H1 (cell line): ENCODE measurements at regions not wholly inside any gene's neighbourhood (a gene's known extent, or its start where the extent isn't known, plus 50 kb on each side); places are given as distances from the start of the nearest gene placed in this dataset.

Source experiments
- CTCF ChIA-PET: fragments of 300-600 bp; sonication (Branson Sonifier 250); formaldehyde crosslinking; loops from one replicate; lab custom pipeline; 2021; ENCODE audit not compliant: partially characterized antibody; lab: Charles Lee
- POLR2A ChIA-PET: fragments of 300-600 bp; sonication (Branson Sonifier 250); formaldehyde crosslinking; loops from one replicate; lab custom pipeline; 2021; ENCODE audit warnings: inconsistent platforms; ENCODE audit not compliant: partially characterized antibody; lab: Charles Lee
- DNase-seq, 2 experiments: peaks; one replicate each; pipeline versions ENCODE4 v3.0.0 to v3.0.0-alpha.2; 2010 to 2022; ENCODE audit warnings: low spot score in 2 of 2, low read depth in 1 of 2, mixed read lengths in 1 of 2
- FAIRE-seq: peaks from 2 replicates; lab custom pipeline; 2011; peaks lifted over from hg19 to GRCh38; lab: Jason Lieb, UNC
- H2AFZ ChIP-seq: 2 replicates; pipeline ENCODE4 v1.8.1; 2012; ENCODE audit warnings: low read length, inconsistent platforms
- H2AK5ac ChIP-seq: 2 replicates; pipeline ENCODE4 v1.6.1; 2013; ENCODE audit warnings: low read depth, low read length
- H2BK120ac ChIP-seq: replicated peaks from 2 replicates; pipeline ENCODE3; 2013; ENCODE audit warnings: low read depth, low read length, inconsistent platforms
- H2BK12ac ChIP-seq: 2 replicates; pipeline ENCODE4 v1.6.1; 2013; ENCODE audit warnings: low read depth, low read length
- H2BK15ac ChIP-seq: 2 replicates; pipeline ENCODE4 v1.6.1; 2013; ENCODE audit warnings: low read length
- H2BK20ac ChIP-seq: 2 replicates; pipeline ENCODE4 v1.6.1; 2013; ENCODE audit warnings: low read length
- H2BK5ac ChIP-seq: 2 replicates; pipeline ENCODE4 v1.6.1; 2013; ENCODE audit warnings: low read depth, low read length
- H3K14ac ChIP-seq: 2 replicates; pipeline ENCODE4 v1.6.1; 2013; ENCODE audit warnings: inconsistent platforms; ENCODE audit not compliant: insufficient read length
- H3K18ac ChIP-seq: 2 replicates; pipeline ENCODE4 v1.6.1; 2013; ENCODE audit warnings: low read length; ENCODE audit errors: extremely low read depth
- H3K23ac ChIP-seq: 2 replicates; pipeline ENCODE4 v1.6.1; 2013; ENCODE audit warnings: inconsistent platforms; ENCODE audit not compliant: insufficient read length
- H3K23me2 ChIP-seq: 2 replicates; pipeline ENCODE4 v1.6.1; 2013; ENCODE audit warnings: low read depth, low read length
- H3K27ac ChIP-seq: 2 replicates; pipeline ENCODE4 v1.6.1; 2011; ENCODE audit warnings: low read depth, low read length, inconsistent platforms
- H3K27me3 ChIP-seq, 4 experiments: replicated peaks in 1 of 4; 1 replicate in 1 of 4; 2 replicates in 3 of 4; pipeline versions ENCODE4 v1.6.1 to v1.8.1; 2011 to 2013; ENCODE audit warnings: low read length in 3 of 4, mild to moderate bottlenecking in 3 of 4, inconsistent platforms in 2 of 4, mixed read lengths in 2 of 4, moderate library complexity in 1 of 4; ENCODE audit not compliant: control insufficient read depth in 3 of 4, insufficient read depth in 3 of 4; ENCODE audit errors: extremely low read depth in 1 of 4
- H3K36me3 ChIP-seq, 4 experiments: 2 replicates each; pipeline versions ENCODE4 v1.6.1 to v1.8.1; 2011 to 2013; ENCODE audit warnings: mild to moderate bottlenecking in 4 of 4, low read length in 3 of 4, moderate library complexity in 2 of 4, control low read depth in 1 of 4, inconsistent platforms in 1 of 4; ENCODE audit not compliant: insufficient read depth in 4 of 4, control insufficient read depth in 2 of 4
- H3K4ac ChIP-seq: replicated peaks from 2 replicates; pipeline ENCODE3; 2013; ENCODE audit warnings: low read length, low read depth, mixed read lengths, inconsistent platforms; ENCODE audit not compliant: insufficient read length
- H3K4me1 ChIP-seq, 4 experiments: replicated peaks in 1 of 4; 1 replicate in 1 of 4; 2 replicates in 3 of 4; pipeline versions ENCODE4 v1.6.1 to v1.8.1; 2011 to 2013; ENCODE audit warnings: low read length in 3 of 4, inconsistent platforms in 2 of 4, mixed read lengths in 1 of 4; ENCODE audit not compliant: insufficient read depth in 4 of 4, control insufficient read depth in 3 of 4
- H3K4me2 ChIP-seq, 2 experiments: 2 replicates each; pipeline versions ENCODE4 v1.6.1 to v1.8.1; 2011 to 2013; ENCODE audit warnings: low read depth in 2 of 2, low read length in 2 of 2, control low read depth in 1 of 2, inconsistent platforms in 1 of 2, mild to moderate bottlenecking in 1 of 2; ENCODE audit not compliant: insufficient read depth in 1 of 2
- H3K4me3 ChIP-seq, 4 experiments: fragments of 200-600, 300-600 bp in 1 of 4; sonication (generic), shearing (Covaris generic), sonication (Bioruptor Twin) in 1 of 4; 2 replicates each; pipeline versions ENCODE4 v1.5.1 to v1.8.1; 2011 to 2016; ENCODE audit warnings: low read length in 4 of 4, low read depth in 3 of 4, control low read depth in 2 of 4, inconsistent platforms in 2 of 4, mild to moderate bottlenecking in 2 of 4, mixed read lengths in 1 of 4, moderate library complexity in 1 of 4; ENCODE audit not compliant: insufficient read depth in 2 of 4; ENCODE audit errors: extremely low read depth in 1 of 4
- H3K56ac ChIP-seq: replicated peaks from 2 replicates; pipeline ENCODE3; 2013; ENCODE audit warnings: low read depth, mild to moderate bottlenecking, mixed read lengths, low read length, inconsistent platforms; ENCODE audit not compliant: insufficient read length
- H3K79me1 ChIP-seq: 2 replicates; pipeline ENCODE4 v1.6.1; 2013; ENCODE audit warnings: low read depth, low read length, control low read depth
- H3K79me2 ChIP-seq, 2 experiments: 2 replicates each; pipeline versions ENCODE4 v1.6.1 to v1.8.1; 2012 to 2013; ENCODE audit warnings: low read length in 2 of 2, mild to moderate bottlenecking in 2 of 2, inconsistent platforms in 1 of 2; ENCODE audit not compliant: insufficient read depth in 2 of 2, control insufficient read depth in 1 of 2
- H3K9ac ChIP-seq, 4 experiments: replicated peaks in 1 of 4; 1 replicate in 1 of 4; 2 replicates in 3 of 4; pipeline versions ENCODE4 v1.6.1 to v1.8.1; 2011 to 2013; ENCODE audit warnings: low read depth in 3 of 4, low read length in 3 of 4, control low read depth in 2 of 4, mild to moderate bottlenecking in 2 of 4, moderate library complexity in 2 of 4, inconsistent platforms in 1 of 4; ENCODE audit errors: extremely low read depth in 1 of 4
- H3K9me3 ChIP-seq, 2 experiments: 2 replicates each; pipeline versions ENCODE4 v1.6.1 to v1.8.1; 2012 to 2013; ENCODE audit warnings: mild to moderate bottlenecking in 2 of 2, moderate library complexity in 2 of 2, control low read depth in 1 of 2, inconsistent platforms in 1 of 2, low read depth in 1 of 2, low read length in 1 of 2, mixed read lengths in 1 of 2; ENCODE audit not compliant: insufficient read depth in 2 of 2
- H4K20me1 ChIP-seq, 2 experiments: replicated peaks in 1 of 2; 2 replicates each; pipeline versions ENCODE3 to v1.8.1; 2011 to 2013; ENCODE audit warnings: inconsistent platforms in 2 of 2, low read length in 2 of 2, mild to moderate bottlenecking in 1 of 2; ENCODE audit not compliant: insufficient read depth in 2 of 2, control insufficient read depth in 1 of 2
- H4K5ac ChIP-seq: 2 replicates; pipeline ENCODE4 v1.6.1; 2013; ENCODE audit warnings: low read length, low read depth, mixed read lengths, inconsistent platforms; ENCODE audit not compliant: insufficient read length
- H4K8ac ChIP-seq: 2 replicates; pipeline ENCODE4 v1.8.0; 2013; ENCODE audit warnings: mild to moderate bottlenecking, moderate library complexity, low read length, inconsistent platforms; ENCODE audit not compliant: insufficient read depth; ENCODE audit errors: extremely low read depth
- H4K91ac ChIP-seq: replicated peaks from 2 replicates; pipeline ENCODE3; 2013; ENCODE audit warnings: low read length, mixed read lengths, inconsistent platforms; ENCODE audit not compliant: insufficient read length
- BACH1 ChIP-seq: IDR thresholded peaks from 2 replicates; pipeline ENCODE4 v1.6.1; 2012; ENCODE audit warnings: low read length, improper control_type of control experiment
- BRCA1 ChIP-seq: IDR thresholded peaks from 2 replicates; pipeline ENCODE4 v1.6.1; 2012; ENCODE audit warnings: low read depth, low read length, improper control_type of control experiment
- MAFK ChIP-seq: IDR thresholded peaks from 2 replicates; pipeline ENCODE4 v1.6.1; 2012; ENCODE audit warnings: low read depth, mild to moderate bottlenecking, improper control_type of control experiment, low read length
- RAD21 ChIP-seq, 2 experiments: IDR thresholded peaks in 1 of 2; conservative IDR thresholded peaks in 1 of 2; 2 replicates each; pipeline ENCODE4 v1.6.1; 2011; ENCODE audit warnings: low read depth in 2 of 2, low read length in 2 of 2, improper control_type of control experiment in 1 of 2, inconsistent platforms in 1 of 2, mild to moderate bottlenecking in 1 of 2, moderate library complexity in 1 of 2
- SIRT6 ChIP-seq: IDR thresholded peaks from one replicate; pipeline ENCODE4 v1.7.1; 2012; ENCODE audit warnings: low read length, inconsistent platforms
- SP2 ChIP-seq: IDR thresholded peaks from 2 replicates; pipeline ENCODE4 v1.6.1; 2012; ENCODE audit warnings: mild to moderate bottlenecking, low read length, inconsistent platforms
- SP4 ChIP-seq: IDR thresholded peaks from 2 replicates; pipeline ENCODE4 v1.6.1; 2012; ENCODE audit warnings: low read length, inconsistent platforms
- WGBS, 2 experiments: shearing (Covaris generic) in 1 of 2; methylation state at CpG; one replicate each; pipeline versions ENCODE4 v1.1.6 to v1.1.7; 2013 to 2015; ENCODE audit warnings: low lambda C conversion rate in 2 of 2, mixed read lengths in 2 of 2, inconsistent platforms in 1 of 2, low coverage in 1 of 2, missing lambda C conversion rate in 1 of 2; ENCODE audit not compliant: insufficient replicate concordance in 2 of 2, insufficient coverage in 1 of 2, insufficient read length in 1 of 2; ENCODE audit errors: extremely low coverage in 1 of 2, missing lambda C conversion rate in 1 of 2; 5-methylcytosine and 5-hydroxymethylcytosine counted together
- TF ChIP-seq, protein P1 (sequence below), 3 experiments: IDR thresholded peaks; 1 replicate in 2 of 3; 2 replicates in 1 of 3; pipeline versions ENCODE4 v1.5.1 to v1.6.1; 2011; ENCODE audit warnings: low read length in 3 of 3, mild to moderate bottlenecking in 3 of 3, inconsistent platforms in 2 of 3, low read depth in 1 of 3, moderate library complexity in 1 of 3; ENCODE audit not compliant: insufficient read depth in 1 of 3; ENCODE audit errors: control extremely low read depth in 1 of 3

DNA sequence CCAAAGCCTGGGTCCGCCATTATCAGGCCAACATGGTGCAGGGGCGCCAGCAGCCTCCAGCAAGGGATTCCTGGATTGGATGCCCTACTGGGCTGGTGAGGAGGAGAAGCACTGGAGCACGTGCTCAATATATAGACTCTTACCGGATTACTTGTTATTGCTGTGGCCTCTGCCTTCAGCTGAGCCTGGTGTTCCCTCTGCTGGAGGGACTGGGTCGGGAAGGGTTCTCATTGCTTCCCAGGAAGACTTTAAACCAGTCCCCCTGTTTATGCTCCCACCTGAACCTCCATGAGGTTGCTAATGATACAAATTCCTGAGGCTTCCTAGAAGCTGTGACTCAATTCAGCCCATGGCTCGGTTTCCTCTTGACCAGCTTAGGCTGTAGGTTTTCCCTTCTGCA, 186.7 kb upstream of the ARID1B start:
- no peak overlapping the region for H3K18ac ChIP-seq
- H3K36me3 ChIP-seq = no peaks in the 10 kb centered on the region; a peak in 1 of 8 replicates
- FAIRE-seq (no peak), DNase-seq (no peak)
- H2BK120ac ChIP-seq = no peak overlapping the region
- no peaks in the 10 kb centered on the region for H3K27me3 ChIP-seq
- H3K27ac ChIP-seq = no peak overlapping the region
- POLR2A ChIA-PET = no interaction called here
- no peak overlapping the region for H4K5ac ChIP-seq
- no peak overlapping the region for H2AK5ac ChIP-seq
- no peak overlapping the region for H3K14ac ChIP-seq
- no peak overlapping the region for H3K9ac ChIP-seq
- no peak overlapping the region for H4K91ac ChIP-seq
- no peak overlapping the region for H3K4me2 ChIP-seq
- CTCF ChIA-PET = interaction anchor here (1.0 to 1.9 kb wide), 3 partner anchors 23 to 1161 kb away, joined by 3 to 12 read pairs (median 3); no protein-coding TSS in a partner anchor
- H3K9me3 ChIP-seq = peaks cover 0 to 4% of the 10 kb centered on the region in 2 experiments; a peak in 2 of 4 replicates
- no peaks in the 10 kb centered on the region for H4K20me1 ChIP-seq
- H3K56ac ChIP-seq = no peak overlapping the region
- peak overlapping the region; percentile 65; the same call in 1 of the 2 replicates for H2AFZ ChIP-seq
- no peak overlapping the region for H4K8ac ChIP-seq
- H3K4ac ChIP-seq = no peak overlapping the region
- H3K23me2 ChIP-seq = no peaks in the 10 kb centered on the region
- no peaks in the 10 kb centered on the region for H3K79me1 ChIP-seq
- no peaks in the 10 kb centered on the region for H3K4me1 ChIP-seq
- WGBS, 2 experiments = 90% methylated on average over 6 of the region's 6 CpGs; no CpG with 5 or more reads in 1 of the 2 experiments
- H2BK15ac ChIP-seq = no peak overlapping the region
- TF ChIP-seq RAD21 (IDR thresholded peaks at IDR 0.05 in 1 of 2, conservative IDR thresholded peaks at IDR 0.05 in 1 of 2; ENCODE audit: low read depth in 2 of 2, low read length in 2 of 2) (peak; percentile 56 to 63), SIRT6 (no peak), BRCA1 (no peak), SP2 (no peak), BACH1 (no peak), SP4 (no peak), MAFK (no peak)
- TF ChIP-seq, protein P1, sequence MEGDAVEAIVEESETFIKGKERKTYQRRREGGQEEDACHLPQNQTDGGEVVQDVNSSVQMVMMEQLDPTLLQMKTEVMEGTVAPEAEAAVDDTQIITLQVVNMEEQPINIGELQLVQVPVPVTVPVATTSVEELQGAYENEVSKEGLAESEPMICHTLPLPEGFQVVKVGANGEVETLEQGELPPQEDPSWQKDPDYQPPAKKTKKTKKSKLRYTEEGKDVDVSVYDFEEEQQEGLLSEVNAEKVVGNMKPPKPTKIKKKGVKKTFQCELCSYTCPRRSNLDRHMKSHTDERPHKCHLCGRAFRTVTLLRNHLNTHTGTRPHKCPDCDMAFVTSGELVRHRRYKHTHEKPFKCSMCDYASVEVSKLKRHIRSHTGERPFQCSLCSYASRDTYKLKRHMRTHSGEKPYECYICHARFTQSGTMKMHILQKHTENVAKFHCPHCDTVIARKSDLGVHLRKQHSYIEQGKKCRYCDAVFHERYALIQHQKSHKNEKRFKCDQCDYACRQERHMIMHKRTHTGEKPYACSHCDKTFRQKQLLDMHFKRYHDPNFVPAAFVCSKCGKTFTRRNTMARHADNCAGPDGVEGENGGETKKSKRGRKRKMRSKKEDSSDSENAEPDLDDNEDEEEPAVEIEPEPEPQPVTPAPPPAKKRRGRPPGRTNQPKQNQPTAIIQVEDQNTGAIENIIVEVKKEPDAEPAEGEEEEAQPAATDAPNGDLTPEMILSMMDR (IDR thresholded peaks at IDR 0.05; ENCODE audit: control extremely low read depth in 1 of 3, insufficient read depth in 1 of 3, low read depth in 1 of 3, low read length in 3 of 3) = peak in 2 of 3 experiments; percentile 21 to 35; a peak in 2 of 4 replicates
- H3K79me2 ChIP-seq = no peaks in the 10 kb centered on the region
- H3K23ac ChIP-seq = no peak overlapping the region
- no peak overlapping the region for H2BK20ac ChIP-seq
- no peak overlapping the region for H2BK12ac ChIP-seq
- no peak overlapping the region for H2BK5ac ChIP-seq
- no peak overlapping the region for H3K4me3 ChIP-seq
